GM12891 (cell line): ENCODE measurements at regions not wholly inside any gene's neighbourhood (a gene's known extent, or its start where the extent isn't known, plus 50 kb on each side); places are given as distances from the start of the nearest gene placed in this dataset.

Experiments
- POLR2A ChIP-seq: IDR thresholded peaks from 2 replicates; pipeline ENCODE4 v1.6.1; 2011; ENCODE audit warnings: low read depth, low read length, control low read depth
- POLR2AphosphoS5 ChIP-seq: IDR thresholded peaks from 2 replicates; pipeline ENCODE4 v1.6.1; 2011; ENCODE audit warnings: low read depth, low read length, control low read depth
- POU2F2 ChIP-seq: IDR thresholded peaks from 2 replicates; pipeline ENCODE4 v1.6.1; 2011; ENCODE audit warnings: low read depth, mild to moderate bottlenecking, control low read depth, low read length, moderate library complexity
- TAF1 ChIP-seq: IDR thresholded peaks from 2 replicates; pipeline ENCODE4 v1.6.1; 2011; ENCODE audit warnings: low read depth, low read length, control low read depth

DNA sequence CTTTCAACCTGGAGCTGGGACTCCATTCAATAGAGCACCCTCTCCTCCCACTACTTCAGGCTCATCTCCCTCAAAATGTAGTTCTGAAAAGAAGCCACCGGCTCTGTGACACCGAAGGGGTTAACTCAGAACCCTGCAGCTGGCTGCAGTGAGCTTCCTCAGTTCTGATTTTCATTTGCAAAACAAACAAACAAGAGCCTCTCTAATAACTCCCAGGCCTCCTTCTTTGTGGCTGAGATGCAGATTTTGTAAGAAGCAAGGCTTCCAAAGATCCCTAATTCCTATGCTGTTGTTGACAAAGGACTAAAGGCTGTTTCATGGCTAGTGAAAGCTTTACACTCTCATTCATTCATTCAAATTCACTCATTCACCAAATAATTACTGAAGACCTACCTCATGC, 333.4 kb upstream of the TBX3 start:
- TF ChIP-seq POLR2A, result no peak
- no peak for TF ChIP-seq TAF1
- TF ChIP-seq POLR2AphosphoS5, result no peak
- no peak for TF ChIP-seq POU2F2
